ENCODE measurements at regions not wholly inside any gene's neighbourhood (a gene's known extent, or its start where the extent isn't known, plus 50 kb on each side); places are given as distances from the start of the nearest gene placed in this dataset.

DNA sequence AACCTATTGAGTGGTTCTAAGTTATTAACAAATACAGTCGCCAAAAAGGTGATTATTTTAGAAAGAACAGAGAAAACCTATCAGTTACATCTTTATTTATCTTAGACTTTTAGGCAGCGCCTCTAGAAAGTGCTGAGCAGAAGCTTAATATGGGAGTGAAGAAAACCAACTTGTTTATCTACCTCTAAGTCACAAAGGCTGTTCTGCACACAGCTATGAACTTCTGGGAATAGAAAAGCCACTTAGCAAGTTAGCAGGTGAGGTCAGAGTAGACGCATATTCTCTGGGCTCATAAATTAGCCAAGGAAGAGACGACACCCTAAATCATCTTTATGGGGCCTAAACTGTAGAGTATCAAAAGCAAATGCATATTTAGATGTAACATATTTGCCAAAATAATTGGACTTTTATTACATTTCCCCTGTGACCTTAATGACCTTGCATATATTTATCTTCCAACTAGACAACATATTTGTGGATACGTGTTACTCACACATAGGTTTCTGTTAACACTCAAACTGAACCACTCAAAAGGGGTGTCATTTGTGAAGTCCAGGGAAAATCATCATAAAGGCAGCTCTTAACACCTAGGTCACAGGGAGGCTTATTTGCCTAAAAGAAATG, 267.1 kb downstream of the ADGB start:
- DNase-seq (ENCODE audit: extremely low read depth, low read depth, low spot score): no peak

- no peak for DNase-seq (ENCODE audit: extremely low read depth, low read depth, low spot score)
Observed at GRCh38 chr6:146866731-146867414, 268.1 kb downstream of the ADGB start.

DNA sequence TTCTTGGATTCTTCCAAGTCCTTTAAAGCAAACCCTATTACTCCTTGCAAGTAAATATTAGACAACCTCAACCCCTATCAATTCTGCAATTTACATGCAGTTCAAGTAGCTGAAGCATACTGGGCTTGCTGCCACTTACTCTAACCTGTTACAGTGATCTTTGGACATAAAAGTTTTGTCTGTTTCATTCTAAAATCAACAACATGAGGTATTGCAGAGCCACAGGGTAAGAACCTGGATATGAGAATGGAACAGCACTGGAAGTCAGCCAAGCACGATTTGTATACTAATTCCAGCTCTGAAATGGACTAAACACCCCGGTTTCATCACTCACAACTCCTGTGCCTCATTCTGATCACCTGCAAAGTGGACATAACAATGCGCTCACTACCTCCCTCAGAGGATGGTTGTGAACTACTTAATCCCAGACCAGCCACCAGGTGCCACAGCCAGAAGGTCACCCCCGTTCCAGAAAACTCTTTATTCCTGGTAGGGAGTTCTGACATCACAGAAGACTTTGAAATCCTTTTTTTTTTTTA, 270.0 kb downstream of the ADGB start:
- no peak for DNase-seq (ENCODE audit: extremely low read depth, low read depth, low spot score)

GRCh38 chr6:146870760-146871159, 272.0 kb downstream of the ADGB start:
- no peak for DNase-seq (ENCODE audit: extremely low read depth, low read depth, low spot score)

GRCh38 chr6:146871611-146872425, 273.0 kb downstream of the ADGB start:
- DNase-seq (ENCODE audit: extremely low read depth, low read depth, low spot score): no peak

GRCh38 chr6:146872426-146872785, 273.6 kb downstream of the ADGB start:
- no peak for DNase-seq (ENCODE audit: extremely low read depth, low read depth, low spot score)

DNA sequence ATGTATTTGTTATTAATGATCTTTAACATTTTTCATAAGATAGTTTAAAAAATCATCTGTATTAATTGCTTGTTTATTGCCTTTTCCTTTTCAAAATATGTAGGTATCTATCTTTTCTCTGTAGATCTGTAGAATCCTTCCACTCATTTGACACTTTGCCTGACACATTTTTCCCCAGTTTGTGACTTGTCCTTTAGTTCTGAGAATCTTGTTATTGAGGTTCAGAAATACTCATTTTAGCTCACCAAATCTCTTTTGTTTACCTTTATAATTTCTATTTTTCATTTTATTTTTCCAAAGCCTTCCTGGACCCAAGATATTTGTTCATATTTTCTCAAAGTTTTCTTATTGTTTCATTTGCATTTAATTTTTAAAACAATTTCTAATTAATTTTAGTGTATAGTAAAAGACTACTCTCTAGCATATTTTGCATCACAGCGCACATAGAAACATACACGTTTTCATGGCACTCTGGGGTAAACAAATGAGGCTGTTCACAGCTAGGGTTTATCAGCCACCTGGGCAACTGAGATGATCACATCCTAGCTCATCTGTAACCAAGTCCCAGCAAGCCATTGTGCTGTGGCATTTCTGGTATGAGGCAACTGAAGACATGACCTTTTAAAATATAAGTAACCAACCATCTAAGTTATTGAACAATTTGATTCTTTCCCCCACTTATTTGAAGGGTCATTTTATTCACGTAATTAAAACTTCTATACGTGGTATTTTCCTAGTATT, 275.7 kb downstream of the ADGB start:
- no peak for DNase-seq (ENCODE audit: extremely low read depth, low read depth, low spot score)

GRCh38 chr6:146875927-146876270, 277.1 kb downstream of the ADGB start:
- no peak for DNase-seq (ENCODE audit: extremely low read depth, low read depth, low spot score)

- no peak for DNase-seq (ENCODE audit: extremely low read depth, low read depth, low spot score)
Observed at GRCh38 chr6:146876271-146877151, 277.7 kb downstream of the ADGB start.

DNA sequence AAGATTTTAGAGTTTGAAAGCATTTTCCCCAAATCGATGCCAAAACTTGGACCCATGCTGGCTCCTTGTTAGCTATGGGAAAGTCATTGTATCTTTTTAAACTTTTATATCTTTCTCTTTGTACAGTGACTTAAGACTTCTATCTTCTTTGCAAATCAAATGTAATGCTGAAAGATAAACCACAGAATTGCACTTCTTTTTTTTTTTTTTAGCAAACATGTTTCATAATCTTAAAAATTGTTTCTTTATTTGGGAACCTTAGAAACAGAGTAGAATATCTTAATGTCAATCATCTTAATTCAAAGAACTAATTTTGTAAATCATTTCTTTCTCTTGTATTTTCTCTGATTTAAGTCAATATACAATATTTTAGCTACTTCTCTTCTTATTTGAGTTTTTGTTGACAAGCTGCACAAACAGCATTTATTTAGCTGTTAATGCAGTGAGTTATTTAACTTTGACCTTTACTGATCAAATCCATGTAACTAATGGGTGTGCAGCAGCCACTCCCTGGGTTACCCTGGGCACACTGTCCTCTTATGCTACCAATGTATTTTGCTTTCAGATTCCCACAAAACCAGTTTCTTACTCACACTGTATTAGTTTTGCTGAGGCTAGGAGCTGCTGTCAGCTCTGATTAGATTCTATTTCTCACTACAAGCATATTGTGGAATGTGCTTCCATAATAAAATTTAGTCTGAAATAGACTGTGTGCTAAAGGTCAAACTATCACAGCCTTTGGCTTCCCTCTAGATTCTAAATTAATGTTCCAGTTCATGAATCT, 279.6 kb downstream of the ADGB start:
- no peak for DNase-seq (ENCODE audit: extremely low read depth, low read depth, low spot score)

GRCh38 chr6:146878952-146879340, 280.2 kb downstream of the ADGB start:
- DNase-seq (ENCODE audit: extremely low read depth, low read depth, low spot score): no peak

GRCh38 chr6:146879406-146880117, 280.8 kb downstream of the ADGB start:
- DNase-seq (ENCODE audit: extremely low read depth, low read depth, low spot score): no peak

- DNase-seq (ENCODE audit: extremely low read depth, low read depth, low spot score): no peak
Observed at GRCh38 chr6:146881228-146882181, 282.7 kb downstream of the ADGB start.

- no peak for DNase-seq (ENCODE audit: extremely low read depth, low read depth, low spot score)
Observed at GRCh38 chr6:146883640-146884531, 285.1 kb downstream of the ADGB start.

DNA sequence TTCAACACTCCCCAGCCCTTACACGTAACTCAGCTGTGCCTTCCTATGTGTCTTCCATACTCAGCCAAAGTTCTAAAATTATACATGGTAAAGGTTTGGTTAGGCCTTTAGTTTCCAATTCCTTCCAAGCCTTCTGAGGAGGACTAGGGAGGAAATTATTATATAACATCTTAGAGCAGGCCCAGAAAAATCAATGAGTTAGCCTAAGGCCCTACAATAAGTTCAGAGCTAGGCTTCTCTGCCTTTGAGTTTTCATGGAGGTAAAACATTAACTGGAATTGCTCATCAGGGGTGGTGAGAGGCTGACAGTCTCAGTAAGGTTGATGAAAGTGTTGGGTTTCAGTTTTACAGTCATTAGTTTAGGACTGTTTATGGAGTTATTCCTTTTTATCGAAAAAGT, 286.0 kb downstream of the ADGB start:
- no peak for DNase-seq (ENCODE audit: extremely low read depth, low read depth, low spot score)

GRCh38 chr6:146885708-146886457, 287.1 kb downstream of the ADGB start:
- no peak for DNase-seq (ENCODE audit: extremely low read depth, low read depth, low spot score)
